RWPE1 (cell line): ENCODE measurements at regions not wholly inside any gene's neighbourhood (a gene's known extent, or its start where the extent isn't known, plus 50 kb on each side); places are given as distances from the start of the nearest gene placed in this dataset.

Experiments
- CTCF ChIA-PET: fragments of 350-600 bp; sonication (Branson Sonifier 250); formaldehyde crosslinking; extraction: SDS; loops from one replicate; lab custom pipeline; 2021; lab: Yijun Ruan, JAX
- POLR2A ChIA-PET: fragments of 400-600 bp; formaldehyde crosslinking; extraction: SDS; loops from one replicate; lab custom pipeline; 2020; ENCODE audit warnings: antibody characterized with exemption; ENCODE audit not compliant: low non-redundant PET; lab: Yijun Ruan, JAX
- DNase-seq: peaks from one replicate; pipeline ENCODE4 v3.0.0; 2012; ENCODE audit warnings: low spot score
- H3K27ac ChIP-seq: fragments of 450-650 bp; 2 replicates; pipeline ENCODE4 v1.5.1; 2017
- CTCF ChIP-seq: fragments of 450-650 bp; conservative IDR thresholded peaks from 2 replicates; pipeline ENCODE4 v1.5.1; 2017; ENCODE audit warnings: low read depth, mild to moderate bottlenecking

GRCh38 chr14:63800083-63800482 lies 52.7 kb upstream of the SYNE2 start:
- no peak for TF ChIP-seq CTCF
- POLR2A ChIA-PET = no interaction called here
- DNase-seq = no peak
- H3K27ac ChIP-seq = no peak overlapping the region
- CTCF ChIA-PET = interaction anchor here (0.5 to 1.2 kb wide), 5 partner anchors 29 to 503 kb away, joined by 3 to 5 read pairs (median 4); no protein-coding TSS in a partner anchor

GRCh38 chr14:63800651-63801375 lies 52.0 kb upstream of the SYNE2 start:
- POLR2A ChIA-PET = no interaction called here
- CTCF ChIA-PET = interaction anchor here (0.5 to 1.2 kb wide), 7 partner anchors 29 to 503 kb away, joined by 3 to 7 read pairs (median 4); no protein-coding TSS in a partner anchor

More at GRCh38 chr14:63800651-63801375, 52.0 kb upstream of the SYNE2 start:
- no peak overlapping the region for H3K27ac ChIP-seq
- no peak for TF ChIP-seq CTCF
- DNase-seq = no peak
